Erythroblast (primary cell): ENCODE measurements at regions not wholly inside any gene's neighbourhood (a gene's known extent, or its start where the extent isn't known, plus 50 kb on each side); places are given as distances from the start of the nearest gene placed in this dataset.

Source experiments
- GATA1 ChIP-seq: IDR thresholded peaks from 2 replicates; pipeline ENCODE4 v1.6.1; 2011; ENCODE audit warnings: low read depth, mild to moderate bottlenecking, control low read depth, low read length, moderate library complexity
- POLR2A ChIP-seq: IDR thresholded peaks from 2 replicates; pipeline ENCODE4 v1.6.1; 2011; ENCODE audit warnings: mild to moderate bottlenecking, low read length

- TF ChIP-seq POLR2A (no peak), GATA1 (no peak)
Measured at GRCh38 chr4:123304151-123304964, 92.2 kb upstream of the SPRY1 start.
